Neural cell (in vitro differentiated cells): ENCODE measurements at regions not wholly inside any gene's neighbourhood (a gene's known extent, or its start where the extent isn't known, plus 50 kb on each side); places are given as distances from the start of the nearest gene placed in this dataset.

Experiments
- H2AFZ ChIP-seq: fragments of 200-600, 300-800 bp; sonication (generic), shearing (Covaris generic); 2 replicates; pipeline ENCODE4 v1.6.0; 2014; ENCODE audit warnings: low read depth, mild to moderate bottlenecking, antibody characterized with exemption, low read length, moderate library complexity
- H3F3A ChIP-seq: fragments of 200-600 bp; shearing (Covaris generic); 2 replicates; pipeline ENCODE4 v1.6.1; 2016; ENCODE audit warnings: mild to moderate bottlenecking, moderate library complexity, mixed read lengths, antibody characterized with exemption, low read length; ENCODE audit not compliant: insufficient read depth, poor library complexity, severe bottlenecking
- H3K27ac ChIP-seq: fragments of 200-600, 300-800 bp; sonication (generic), shearing (Covaris generic); 2 replicates; pipeline ENCODE4 v1.5.1; 2014; ENCODE audit warnings: mild to moderate bottlenecking, low read length, moderate library complexity
- H3K27me3 ChIP-seq: fragments of 300-800, 200-600 bp; sonication (generic), shearing (Covaris generic); 2 replicates; pipeline ENCODE4 v1.6.0; 2014; ENCODE audit warnings: mild to moderate bottlenecking, low read depth, low read length, moderate library complexity; ENCODE audit not compliant: insufficient read depth
- H3K36me3 ChIP-seq: fragments of 300-800, 200-600 bp; sonication (generic), shearing (Covaris generic); 2 replicates; pipeline ENCODE4 v1.5.1; 2014; ENCODE audit warnings: mild to moderate bottlenecking, antibody characterized with exemption, low read length, moderate library complexity; ENCODE audit not compliant: insufficient read depth
- H3K4me2 ChIP-seq: fragments of 300-800, 200-600 bp; sonication (generic), shearing (Covaris generic); 2 replicates; pipeline ENCODE4 v1.6.0; 2014; ENCODE audit warnings: mild to moderate bottlenecking, low read length
- H3K4me3 ChIP-seq: fragments of 300-800, 200-600 bp; sonication (generic), shearing (Covaris generic); 2 replicates; pipeline ENCODE4 v1.5.1; 2014; ENCODE audit warnings: mild to moderate bottlenecking, low read length, moderate library complexity
- H3K79me2 ChIP-seq: fragments of 200-600 bp; shearing (Covaris generic); replicated peaks from 2 replicates; pipeline ENCODE4 v1.6.0; 2014; ENCODE audit warnings: mild to moderate bottlenecking, low read length, moderate library complexity; ENCODE audit not compliant: insufficient read depth
- H3K9ac ChIP-seq: fragments of 300-800, 200-600 bp; sonication (generic), shearing (Covaris generic); 2 replicates; pipeline ENCODE4 v1.6.1; 2016; ENCODE audit warnings: mild to moderate bottlenecking, low read length, mixed read lengths
- H3K9me2 ChIP-seq: fragments of 200-600 bp; shearing (Covaris generic); 2 replicates; pipeline ENCODE4 v1.6.1; 2016; ENCODE audit warnings: mild to moderate bottlenecking, low read length, mixed read lengths; ENCODE audit not compliant: insufficient read depth
- H3K9me3 ChIP-seq: fragments of 200-600, 300-800 bp; sonication (generic), shearing (Covaris generic); 2 replicates; pipeline ENCODE4 v1.6.1; 2016; ENCODE audit warnings: mild to moderate bottlenecking, mixed run types, low read length, moderate library complexity, mixed read lengths
- H4K20me1 ChIP-seq: fragments of 200-600 bp; shearing (Covaris generic); 2 replicates; pipeline ENCODE4 v1.6.1; 2016; ENCODE audit warnings: mild to moderate bottlenecking, mixed run types; ENCODE audit not compliant: insufficient read depth
- CTCF ChIP-seq: fragments of 450-650 bp; IDR thresholded peaks from 2 replicates; pipeline ENCODE4 v1.5.1; 2014; ENCODE audit warnings: antibody characterized with exemption, mild to moderate bottlenecking, moderate library complexity; ENCODE audit not compliant: poor library complexity, severe bottlenecking
- EP300 ChIP-seq: fragments of 450-650 bp; conservative IDR thresholded peaks from 2 replicates; pipeline ENCODE4 v1.6.1; 2014; ENCODE audit warnings: antibody characterized with exemption, mild to moderate bottlenecking, moderate library complexity; ENCODE audit not compliant: poor library complexity, severe bottlenecking
- EZH2 ChIP-seq: fragments of 200-600, 300-800 bp; shearing (Covaris generic), sonication (generic); IDR thresholded peaks from 2 replicates; pipeline ENCODE4 v1.6.1; 2014; ENCODE audit warnings: antibody characterized with exemption, low read length, borderline replicate concordance, mild to moderate bottlenecking; ENCODE audit not compliant: insufficient read depth, poor library complexity, severe bottlenecking
- MXI1 ChIP-seq: fragments of 450-650 bp; conservative IDR thresholded peaks from 2 replicates; pipeline ENCODE4 v1.6.1; 2014; ENCODE audit warnings: antibody characterized with exemption, mild to moderate bottlenecking; ENCODE audit not compliant: poor library complexity, severe bottlenecking
- POLR2AphosphoS5 ChIP-seq: IDR thresholded peaks from 2 replicates; pipeline ENCODE4 v1.6.1; 2012
- RAD21 ChIP-seq: fragments of 450-650 bp; conservative IDR thresholded peaks from 2 replicates; pipeline ENCODE4 v1.6.1; 2014; ENCODE audit warnings: antibody characterized with exemption, mild to moderate bottlenecking, moderate library complexity
- REST ChIP-seq: IDR thresholded peaks from 2 replicates; pipeline ENCODE4 v1.6.1; 2012; ENCODE audit warnings: borderline replicate concordance
- SMC3 ChIP-seq: fragments of 450-650 bp; conservative IDR thresholded peaks from 2 replicates; pipeline ENCODE4 v1.6.1; 2014; ENCODE audit warnings: antibody characterized with exemption, mild to moderate bottlenecking, moderate library complexity; ENCODE audit not compliant: poor library complexity
- TAF1 ChIP-seq: IDR thresholded peaks from 2 replicates; pipeline ENCODE4 v1.6.1; 2012; ENCODE audit warnings: low read depth

GRCh38 chr6:166760288-166760687, 133.2 kb upstream of the RPS6KA2 start:
- Histone ChIP-seq H3K27ac (no peak overlapping the region), H3K4me3 (no peak overlapping the region), H4K20me1 (no peaks in the 10 kb centered on the region), H2AFZ (no peak overlapping the region), H3K36me3 (no peaks in the 10 kb centered on the region), H3K27me3 (no peaks in the 10 kb centered on the region), H3K9me3 (no peaks in the 10 kb centered on the region), H3K9ac (no peak overlapping the region), H3K4me2 (no peak overlapping the region), H3F3A (peaks cover 3% of the 10 kb centered on the region), H3K79me2 (no peaks in the 10 kb centered on the region), H3K9me2 (no peaks in the 10 kb centered on the region)
- TF ChIP-seq RAD21 (no peak), SMC3 (no peak), CTCF (no peak), POLR2AphosphoS5 (no peak), TAF1 (no peak), EP300 (no peak), MXI1 (no peak), EZH2 (no peak), REST (no peak)

- Histone ChIP-seq H3K9me3 (no peaks in the 10 kb centered on the region), H4K20me1 (no peaks in the 10 kb centered on the region), H2AFZ (no peak overlapping the region), H3K9me2 (no peaks in the 10 kb centered on the region), H3K4me2 (no peak overlapping the region), H3K36me3 (no peaks in the 10 kb centered on the region), H3F3A (peaks cover 3% of the 10 kb centered on the region), H3K79me2 (no peaks in the 10 kb centered on the region), H3K4me3 (peak overlapping the region; percentile 45), H3K27ac (no peak overlapping the region), H3K27me3 (no peaks in the 10 kb centered on the region), H3K9ac (peak overlapping the region; percentile 25)
- TF ChIP-seq MXI1 = peak; percentile 18
- no peak for TF ChIP-seq TAF1
- TF ChIP-seq SMC3 = no peak
These were observed 131.2 kb upstream of the RPS6KA2 start for GRCh38 chr6:166758136-166758704.
